ENCODE measurements at regions not wholly inside any gene's neighbourhood (a gene's known extent, or its start where the extent isn't known, plus 50 kb on each side); places are given as distances from the start of the nearest gene placed in this dataset.
A peak's percentile ranks its signal among the peaks of the same experiment; 100 is the strongest.

DNA sequence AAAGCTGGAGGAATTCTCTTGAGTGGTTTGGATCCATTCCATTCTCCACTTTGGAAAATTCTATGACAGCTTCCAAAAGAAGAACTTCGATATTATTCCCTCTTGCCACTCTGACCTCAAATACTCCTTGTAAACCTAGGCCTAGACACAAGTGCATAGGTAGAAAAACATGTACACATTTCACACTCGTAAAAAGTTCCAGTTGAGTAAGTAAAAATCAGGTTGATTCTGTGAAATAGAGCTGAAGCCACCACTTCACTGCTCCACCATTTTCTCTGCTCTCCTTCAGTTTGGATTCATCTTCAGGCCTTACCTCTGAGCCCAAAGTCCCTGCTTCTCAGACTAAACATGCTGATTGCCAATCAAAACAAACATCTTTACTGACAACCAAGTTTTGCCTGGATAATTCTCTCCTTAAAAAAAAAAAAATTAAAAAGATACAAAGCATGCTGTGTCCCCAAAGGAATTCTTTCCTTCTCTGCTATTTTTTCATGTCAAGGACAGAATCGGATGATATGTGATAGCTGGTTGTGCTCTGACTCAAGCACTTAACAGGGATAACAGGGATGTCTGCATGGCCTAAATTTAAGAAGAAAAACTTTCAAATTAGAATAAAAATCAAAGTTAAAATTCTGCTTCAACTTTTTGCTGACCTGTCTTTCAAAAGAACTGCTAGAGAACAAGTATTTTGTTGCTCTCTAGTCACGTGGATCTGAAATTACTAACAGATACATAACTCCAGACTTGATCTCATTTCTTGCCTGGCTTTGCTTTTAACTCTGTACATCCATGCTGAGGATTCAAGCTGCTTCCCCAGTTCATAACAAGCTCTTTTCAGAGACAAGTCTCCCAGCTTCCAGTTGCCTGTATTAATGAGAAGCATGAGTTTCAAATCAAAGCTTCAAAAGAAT, 420.9 kb upstream of the INTU start:
- peak in 1 of 2 donors; percentile 16 for DNase-seq (ENCODE audit: low read depth in 2 of 2)
- H3K9me3 ChIP-seq (ENCODE audit: control insufficient read depth, insufficient read depth, low read depth, low read length) = no peaks in the 10 kb centered on the region
- TF ChIP-seq, protein P1, sequence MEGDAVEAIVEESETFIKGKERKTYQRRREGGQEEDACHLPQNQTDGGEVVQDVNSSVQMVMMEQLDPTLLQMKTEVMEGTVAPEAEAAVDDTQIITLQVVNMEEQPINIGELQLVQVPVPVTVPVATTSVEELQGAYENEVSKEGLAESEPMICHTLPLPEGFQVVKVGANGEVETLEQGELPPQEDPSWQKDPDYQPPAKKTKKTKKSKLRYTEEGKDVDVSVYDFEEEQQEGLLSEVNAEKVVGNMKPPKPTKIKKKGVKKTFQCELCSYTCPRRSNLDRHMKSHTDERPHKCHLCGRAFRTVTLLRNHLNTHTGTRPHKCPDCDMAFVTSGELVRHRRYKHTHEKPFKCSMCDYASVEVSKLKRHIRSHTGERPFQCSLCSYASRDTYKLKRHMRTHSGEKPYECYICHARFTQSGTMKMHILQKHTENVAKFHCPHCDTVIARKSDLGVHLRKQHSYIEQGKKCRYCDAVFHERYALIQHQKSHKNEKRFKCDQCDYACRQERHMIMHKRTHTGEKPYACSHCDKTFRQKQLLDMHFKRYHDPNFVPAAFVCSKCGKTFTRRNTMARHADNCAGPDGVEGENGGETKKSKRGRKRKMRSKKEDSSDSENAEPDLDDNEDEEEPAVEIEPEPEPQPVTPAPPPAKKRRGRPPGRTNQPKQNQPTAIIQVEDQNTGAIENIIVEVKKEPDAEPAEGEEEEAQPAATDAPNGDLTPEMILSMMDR (conservative IDR thresholded peaks at IDR 0.05 in 1 of 2, IDR thresholded peaks at IDR 0.05 in 1 of 2; ENCODE audit: low read depth in 1 of 2, low read length in 2 of 2) = no peak
- TF ChIP-seq EZH2 (IDR thresholded peaks at IDR 0.05; ENCODE audit: low read length, missing control alignments) = no peak
- no peak overlapping the region for H3K4me2 ChIP-seq (ENCODE audit: extremely low read depth, insufficient read depth, low read length)
- H3K9ac ChIP-seq (ENCODE audit: insufficient read depth, low read length) = no peak overlapping the region
- no peaks in the 10 kb centered on the region for H3K36me3 ChIP-seq (ENCODE audit: control insufficient read depth, insufficient read depth, low read length)
- H3K4me1 ChIP-seq (ENCODE audit: control insufficient read depth, extremely low read depth, insufficient read depth, low read length) = no peaks in the 10 kb centered on the region
- no peaks in the 10 kb centered on the region for H3K79me2 ChIP-seq (ENCODE audit: control insufficient read depth, insufficient read depth, low read length)
- H3K27ac ChIP-seq (ENCODE audit: insufficient read depth, low read length) = no peak overlapping the region
- no peaks in the 10 kb centered on the region for H4K20me1 ChIP-seq (ENCODE audit: control insufficient read depth, extremely low read depth, insufficient read depth, low read length)
- H3K27me3 ChIP-seq (ENCODE audit: control insufficient read depth, insufficient read depth, low read length) = no peaks in the 10 kb centered on the region
- H2AFZ ChIP-seq (ENCODE audit: low read length) = no peak overlapping the region
- H3K4me3 ChIP-seq (replicated peaks in 1 of 4; ENCODE audit: control extremely low read depth in 1 of 4, insufficient read depth in 1 of 4, low read depth in 3 of 4, low read length in 4 of 4) = no peak overlapping the region

- Histone ChIP-seq H4K20me1 (ENCODE audit: control insufficient read depth, extremely low read depth, insufficient read depth, low read length) (no peaks in the 10 kb centered on the region), H3K9me3 (ENCODE audit: control insufficient read depth, insufficient read depth, low read depth, low read length) (no peaks in the 10 kb centered on the region), H3K9ac (ENCODE audit: insufficient read depth, low read length) (no peak overlapping the region), H3K27ac (ENCODE audit: insufficient read depth, low read length) (no peak overlapping the region), H2AFZ (ENCODE audit: low read length) (no peak overlapping the region), H3K4me1 (ENCODE audit: control insufficient read depth, extremely low read depth, insufficient read depth, low read length) (no peaks in the 10 kb centered on the region), H3K36me3 (ENCODE audit: control insufficient read depth, insufficient read depth, low read length) (no peaks in the 10 kb centered on the region), H3K79me2 (ENCODE audit: control insufficient read depth, insufficient read depth, low read length) (no peaks in the 10 kb centered on the region), H3K4me2 (ENCODE audit: extremely low read depth, insufficient read depth, low read length) (no peak overlapping the region), H3K4me3 (replicated peaks in 1 of 4; ENCODE audit: control extremely low read depth in 1 of 4, insufficient read depth in 1 of 4, low read depth in 3 of 4, low read length in 4 of 4) (no peak overlapping the region), H3K27me3 (ENCODE audit: control insufficient read depth, insufficient read depth, low read length) (no peaks in the 10 kb centered on the region)
- TF ChIP-seq, protein P1 (conservative IDR thresholded peaks at IDR 0.05 in 1 of 2, IDR thresholded peaks at IDR 0.05 in 1 of 2; ENCODE audit: low read depth in 1 of 2, low read length in 2 of 2) = no peak
- TF ChIP-seq EZH2 (IDR thresholded peaks at IDR 0.05; ENCODE audit: low read length, missing control alignments) = no peak
- peak; percentile 11 to 51 for DNase-seq (ENCODE audit: low read depth in 2 of 2)
Observed at GRCh38 chr4:127212701-127213100, 420.1 kb upstream of the INTU start.

DNA sequence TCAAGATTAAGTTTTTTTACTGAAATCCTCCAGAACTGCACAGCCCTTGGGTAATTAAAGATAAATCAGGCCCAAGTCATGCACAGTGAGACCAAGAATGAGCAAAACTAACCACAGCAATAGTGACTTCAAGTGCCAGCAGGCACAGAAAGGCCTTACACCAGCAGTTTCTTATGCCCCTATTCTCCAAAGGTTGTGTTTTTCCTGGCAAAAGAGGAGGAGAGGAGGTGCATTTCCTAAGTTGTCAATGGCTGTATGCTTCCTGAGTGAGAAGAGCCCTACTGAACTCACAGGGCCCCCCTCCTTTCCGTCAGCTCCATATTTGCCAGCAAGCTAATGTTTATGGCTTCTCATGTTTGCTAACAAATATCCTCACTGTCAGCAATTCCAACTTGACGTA, 418.7 kb upstream of the INTU start:
- no peak for TF ChIP-seq EZH2 (IDR thresholded peaks at IDR 0.05; ENCODE audit: low read length, missing control alignments)
- TF ChIP-seq, protein P1 (conservative IDR thresholded peaks at IDR 0.05 in 1 of 2, IDR thresholded peaks at IDR 0.05 in 1 of 2; ENCODE audit: low read depth in 1 of 2, low read length in 2 of 2) = no peak
- no peaks in the 10 kb centered on the region for H3K4me1 ChIP-seq (ENCODE audit: control insufficient read depth, extremely low read depth, insufficient read depth, low read length)
- H2AFZ ChIP-seq (ENCODE audit: low read length) = no peak overlapping the region
- H3K9me3 ChIP-seq (ENCODE audit: control insufficient read depth, insufficient read depth, low read depth, low read length) = no peaks in the 10 kb centered on the region
- no peaks in the 10 kb centered on the region for H3K36me3 ChIP-seq (ENCODE audit: control insufficient read depth, insufficient read depth, low read length)
- no peak overlapping the region for H3K27ac ChIP-seq (ENCODE audit: insufficient read depth, low read length)
- no peak overlapping the region for H3K4me2 ChIP-seq (ENCODE audit: extremely low read depth, insufficient read depth, low read length)
- no peak overlapping the region for H3K9ac ChIP-seq (ENCODE audit: insufficient read depth, low read length)
- no peaks in the 10 kb centered on the region for H4K20me1 ChIP-seq (ENCODE audit: control insufficient read depth, extremely low read depth, insufficient read depth, low read length)
- no peak overlapping the region for H3K4me3 ChIP-seq (replicated peaks in 1 of 4; ENCODE audit: control extremely low read depth in 1 of 4, insufficient read depth in 1 of 4, low read depth in 3 of 4, low read length in 4 of 4)
- DNase-seq (ENCODE audit: low read depth in 2 of 2) = peak; percentile 32 to 43
- no peaks in the 10 kb centered on the region for H3K27me3 ChIP-seq (ENCODE audit: control insufficient read depth, insufficient read depth, low read length)
- no peaks in the 10 kb centered on the region for H3K79me2 ChIP-seq (ENCODE audit: control insufficient read depth, insufficient read depth, low read length)

All from fibroblast of lung (primary cell).